ENCODE measurements at regions not wholly inside any gene's neighbourhood (a gene's known extent, or its start where the extent isn't known, plus 50 kb on each side); places are given as distances from the start of the nearest gene placed in this dataset.

DNA sequence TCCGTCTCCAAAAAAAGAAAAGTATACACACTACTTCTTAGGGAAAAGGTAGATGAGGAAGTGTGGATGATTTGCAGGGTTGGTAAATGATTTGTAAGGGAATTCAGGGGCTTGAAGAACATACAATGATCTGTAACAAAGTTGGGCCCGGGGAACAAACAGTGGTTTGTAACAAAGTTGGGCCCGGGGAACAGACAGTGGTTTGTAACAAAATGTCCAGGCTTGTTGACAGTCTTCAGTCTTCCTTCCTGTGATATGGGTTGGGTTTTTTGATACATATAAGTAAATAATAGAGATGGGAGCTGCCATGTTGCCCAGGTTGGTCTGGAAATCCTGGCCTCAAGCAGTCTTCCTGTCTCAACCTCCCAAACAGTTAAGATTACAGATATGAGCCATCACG lies 83.3 kb upstream of the UXS1 start:
- H2AFZ ChIP-seq (ENCODE audit: low read length): no peak overlapping the region
- TF ChIP-seq, protein P1, sequence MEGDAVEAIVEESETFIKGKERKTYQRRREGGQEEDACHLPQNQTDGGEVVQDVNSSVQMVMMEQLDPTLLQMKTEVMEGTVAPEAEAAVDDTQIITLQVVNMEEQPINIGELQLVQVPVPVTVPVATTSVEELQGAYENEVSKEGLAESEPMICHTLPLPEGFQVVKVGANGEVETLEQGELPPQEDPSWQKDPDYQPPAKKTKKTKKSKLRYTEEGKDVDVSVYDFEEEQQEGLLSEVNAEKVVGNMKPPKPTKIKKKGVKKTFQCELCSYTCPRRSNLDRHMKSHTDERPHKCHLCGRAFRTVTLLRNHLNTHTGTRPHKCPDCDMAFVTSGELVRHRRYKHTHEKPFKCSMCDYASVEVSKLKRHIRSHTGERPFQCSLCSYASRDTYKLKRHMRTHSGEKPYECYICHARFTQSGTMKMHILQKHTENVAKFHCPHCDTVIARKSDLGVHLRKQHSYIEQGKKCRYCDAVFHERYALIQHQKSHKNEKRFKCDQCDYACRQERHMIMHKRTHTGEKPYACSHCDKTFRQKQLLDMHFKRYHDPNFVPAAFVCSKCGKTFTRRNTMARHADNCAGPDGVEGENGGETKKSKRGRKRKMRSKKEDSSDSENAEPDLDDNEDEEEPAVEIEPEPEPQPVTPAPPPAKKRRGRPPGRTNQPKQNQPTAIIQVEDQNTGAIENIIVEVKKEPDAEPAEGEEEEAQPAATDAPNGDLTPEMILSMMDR (conservative IDR thresholded peaks at IDR 0.05; ENCODE audit: low read length): no peak
- no peak for TF ChIP-seq EZH2phosphoT487 (IDR thresholded peaks at IDR 0.05; ENCODE audit: borderline replicate concordance)

DNA sequence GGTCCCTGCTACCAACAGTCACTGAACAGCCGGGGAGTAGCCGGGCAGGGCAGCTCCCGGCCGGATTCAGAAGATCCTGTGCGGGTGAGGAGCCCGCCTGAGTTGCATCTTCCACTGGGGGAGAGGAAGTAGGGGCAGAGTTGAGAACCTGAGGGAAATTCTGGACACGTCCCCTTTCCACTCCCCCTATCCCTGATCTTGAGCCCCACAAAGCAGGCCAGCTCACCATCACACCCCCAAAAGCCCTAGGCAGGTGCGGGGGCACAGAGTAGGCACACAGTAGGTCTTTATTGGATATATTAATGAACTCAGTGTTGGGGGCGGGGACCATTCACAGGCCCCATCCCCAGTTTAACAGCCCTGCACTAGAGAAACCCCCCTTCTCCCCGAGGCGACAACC lies 81.9 kb upstream of the UXS1 start:
- no peaks in the 10 kb centered on the region for H3K9me3 ChIP-seq (ENCODE audit: insufficient read depth, low read depth, low read length)
- H3K79me2 ChIP-seq (ENCODE audit: insufficient read depth, low read length): no peaks in the 10 kb centered on the region
- no peaks in the 10 kb centered on the region for H4K20me1 ChIP-seq (ENCODE audit: insufficient read depth, low read length, poor library complexity, severe bottlenecking)
- TF ChIP-seq, protein P1 (conservative IDR thresholded peaks at IDR 0.05; ENCODE audit: low read length): no peak
- no peak for TF ChIP-seq EZH2phosphoT487 (IDR thresholded peaks at IDR 0.05; ENCODE audit: borderline replicate concordance)
- no peak overlapping the region for H3K9ac ChIP-seq (ENCODE audit: low read depth, low read length, poor library complexity, severe bottlenecking)
- no peaks in the 10 kb centered on the region for H3K9me2 ChIP-seq (replicated peaks; ENCODE audit: low read depth, low read length)
- no peak overlapping the region for H3K4me3 ChIP-seq (ENCODE audit: low read length, poor library complexity, severe bottlenecking)
- no peaks in the 10 kb centered on the region for H3F3A ChIP-seq (ENCODE audit: low read depth)
- no peak overlapping the region for H3K4me2 ChIP-seq (ENCODE audit: low read depth, low read length, poor library complexity, severe bottlenecking)
- H3K4me1 ChIP-seq (ENCODE audit: insufficient read depth, low read length, poor library complexity, severe bottlenecking): no peaks in the 10 kb centered on the region
- no peaks in the 10 kb centered on the region for H3K27me3 ChIP-seq (ENCODE audit: insufficient read depth, low read length, poor library complexity, severe bottlenecking)
- no peak overlapping the region for H2AFZ ChIP-seq (ENCODE audit: low read length)
- H3K36me3 ChIP-seq (ENCODE audit: insufficient read depth, low read length): no peaks in the 10 kb centered on the region

More for the DNA sequence above, 83.3 kb upstream of the UXS1 start:
- no peaks in the 10 kb centered on the region for H3K79me2 ChIP-seq (ENCODE audit: insufficient read depth, low read length)
- no peaks in the 10 kb centered on the region for H3K4me1 ChIP-seq (ENCODE audit: insufficient read depth, low read length, poor library complexity, severe bottlenecking)
- H3K9me3 ChIP-seq (ENCODE audit: insufficient read depth, low read depth, low read length): no peaks in the 10 kb centered on the region
- H4K20me1 ChIP-seq (ENCODE audit: insufficient read depth, low read length, poor library complexity, severe bottlenecking): no peaks in the 10 kb centered on the region
- no peaks in the 10 kb centered on the region for H3F3A ChIP-seq (ENCODE audit: low read depth)
- H3K36me3 ChIP-seq (ENCODE audit: insufficient read depth, low read length): no peaks in the 10 kb centered on the region
- no peaks in the 10 kb centered on the region for H3K9me2 ChIP-seq (replicated peaks; ENCODE audit: low read depth, low read length)
- no peaks in the 10 kb centered on the region for H3K27me3 ChIP-seq (ENCODE audit: insufficient read depth, low read length, poor library complexity, severe bottlenecking)
- no peak overlapping the region for H3K4me2 ChIP-seq (ENCODE audit: low read depth, low read length, poor library complexity, severe bottlenecking)
- no peak overlapping the region for H3K4me3 ChIP-seq (ENCODE audit: low read length, poor library complexity, severe bottlenecking)
- no peak overlapping the region for H3K9ac ChIP-seq (ENCODE audit: low read depth, low read length, poor library complexity, severe bottlenecking)

DNA sequence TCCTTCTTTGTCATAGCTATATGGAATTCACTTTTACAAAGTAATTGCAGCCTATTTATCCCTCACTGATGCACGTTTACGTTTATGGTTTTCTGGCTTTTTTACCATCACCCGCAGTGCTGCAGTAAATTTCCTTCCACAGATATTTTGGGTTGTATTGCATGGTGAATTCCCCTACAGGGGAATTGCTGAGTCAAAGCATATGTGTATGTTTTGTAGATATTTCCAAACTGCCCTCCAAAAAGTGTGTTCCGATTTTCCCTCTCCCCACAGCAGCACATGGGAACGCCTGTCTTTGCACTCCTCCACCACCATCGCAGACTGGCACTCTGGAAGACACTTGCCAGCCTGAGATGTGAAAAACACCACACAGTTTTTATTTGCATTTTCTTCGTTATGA lies 80.6 kb upstream of the UXS1 start:
- no peaks in the 10 kb centered on the region for H3K4me1 ChIP-seq (ENCODE audit: insufficient read depth, low read length, poor library complexity, severe bottlenecking)
- TF ChIP-seq, protein P1 (conservative IDR thresholded peaks at IDR 0.05; ENCODE audit: low read length): no peak
- no peak for TF ChIP-seq EZH2phosphoT487 (IDR thresholded peaks at IDR 0.05; ENCODE audit: borderline replicate concordance)
- no peaks in the 10 kb centered on the region for H3K9me3 ChIP-seq (ENCODE audit: insufficient read depth, low read depth, low read length)
- no peaks in the 10 kb centered on the region for H3K9me2 ChIP-seq (replicated peaks; ENCODE audit: low read depth, low read length)
- no peaks in the 10 kb centered on the region for H3K79me2 ChIP-seq (ENCODE audit: insufficient read depth, low read length)
- no peaks in the 10 kb centered on the region for H4K20me1 ChIP-seq (ENCODE audit: insufficient read depth, low read length, poor library complexity, severe bottlenecking)
- no peaks in the 10 kb centered on the region for H3F3A ChIP-seq (ENCODE audit: low read depth)
- H3K36me3 ChIP-seq (ENCODE audit: insufficient read depth, low read length): no peaks in the 10 kb centered on the region
- H3K9ac ChIP-seq (ENCODE audit: low read depth, low read length, poor library complexity, severe bottlenecking): no peak overlapping the region
- no peak overlapping the region for H3K4me3 ChIP-seq (ENCODE audit: low read length, poor library complexity, severe bottlenecking)
- no peak overlapping the region for H2AFZ ChIP-seq (ENCODE audit: low read length)
- H3K4me2 ChIP-seq (ENCODE audit: low read depth, low read length, poor library complexity, severe bottlenecking): no peak overlapping the region
- H3K27me3 ChIP-seq (ENCODE audit: insufficient read depth, low read length, poor library complexity, severe bottlenecking): no peaks in the 10 kb centered on the region
